ENCODE measurements at regions not wholly inside any gene's neighbourhood (a gene's known extent, or its start where the extent isn't known, plus 50 kb on each side); places are given as distances from the start of the nearest gene placed in this dataset.

DNA sequence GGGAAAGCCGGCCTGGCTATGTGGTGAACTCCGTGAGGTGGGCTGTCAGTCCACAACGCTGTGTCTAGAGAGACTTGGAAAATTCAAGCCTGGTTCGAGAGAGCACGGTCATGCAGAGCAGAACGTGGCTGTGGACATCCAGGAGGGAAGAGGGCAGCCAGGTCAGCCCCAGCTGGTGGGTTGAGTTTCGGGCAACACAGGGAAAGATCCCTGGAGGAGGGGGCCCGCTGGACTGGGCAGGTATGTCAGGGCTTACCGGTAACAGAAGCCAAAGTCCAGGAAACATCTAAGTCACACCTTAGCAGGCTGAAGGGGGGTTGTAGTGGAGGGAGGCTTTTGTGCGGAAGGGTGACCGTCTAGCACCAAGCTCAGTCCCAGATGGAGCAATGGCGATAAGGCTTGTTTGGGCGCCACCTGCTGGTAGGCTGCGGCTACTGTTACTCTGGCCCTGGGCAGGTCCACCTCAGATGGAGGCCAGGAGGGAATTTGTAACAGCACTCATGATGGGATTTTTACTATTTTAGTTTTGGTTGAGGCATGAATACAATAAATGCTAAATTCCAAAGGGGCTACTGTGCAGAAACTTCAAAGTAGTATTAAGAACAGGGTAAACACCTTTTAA is 143.3 kb upstream of the ZNF644 start (continued):
- TF ChIP-seq CHD2 (IDR thresholded peaks at IDR 0.05; ENCODE audit: low read length) (no peak), SIRT6 (IDR thresholded peaks at IDR 0.05; ENCODE audit: low read length) (no peak), BRCA1 (IDR thresholded peaks at IDR 0.05; ENCODE audit: low read depth, low read length) (no peak), POLR2A (IDR thresholded peaks at IDR 0.05; ENCODE audit: control extremely low read depth in 1 of 2, low read depth in 2 of 2, low read length in 2 of 2) (no peak)

All from H1 (cell line).